MM.1S (cell line): ENCODE measurements at regions not wholly inside any gene's neighbourhood (a gene's known extent, or its start where the extent isn't known, plus 50 kb on each side); places are given as distances from the start of the nearest gene placed in this dataset.

Source experiments
- CTCF ChIP-seq: fragments of 300-600 bp; sonication (generic); IDR thresholded peaks from 2 replicates; pipeline ENCODE4 v1.5.1; 2016; ENCODE audit warnings: antibody characterized with exemption, low read length, mixed read lengths
- EZH2 ChIP-seq: fragments of 300-600 bp; sonication (generic); optimal IDR thresholded peaks from 2 replicates; pipeline ENCODE3; 2017; ENCODE audit warnings: low read depth, mild to moderate bottlenecking, antibody characterized with exemption, low read length, mixed read lengths
- EZH2phosphoT487 ChIP-seq: fragments of 300-600 bp; sonication (generic); IDR thresholded peaks from 2 replicates; pipeline ENCODE4 v1.6.1; 2018; ENCODE audit warnings: antibody characterized with exemption, low read length

- TF ChIP-seq EZH2phosphoT487 (no peak), CTCF (no peak), EZH2 (no peak)
These were observed 381.6 kb downstream of the GASK1B start for GRCh38 chr4:157791236-157791635.
